B cell (primary cell): ENCODE measurements at regions not wholly inside any gene's neighbourhood (a gene's known extent, or its start where the extent isn't known, plus 50 kb on each side); places are given as distances from the start of the nearest gene placed in this dataset.

ENCODE experiments used
- CTCF ChIP-seq: fragments of 200-600 bp; IDR thresholded peaks from one replicate; pipeline ENCODE4 v1.8.0; 2022; ENCODE audit warnings: antibody characterized with exemption, mild to moderate bottlenecking
- EZH2 ChIP-seq: IDR thresholded peaks from 2 replicates; pipeline ENCODE4 v1.6.1; 2012; ENCODE audit warnings: borderline replicate concordance, low read depth, mild to moderate bottlenecking, moderate library complexity, low read length; ENCODE audit not compliant: insufficient read depth, poor library complexity, severe bottlenecking

GRCh38 chr2:128667391-128667790 is 348.7 kb upstream of the HS6ST1 start:
- TF ChIP-seq CTCF (no peak), EZH2 (no peak)
